Sigmoid colon (tissue), 4 donors: ENCODE measurements at regions not wholly inside any gene's neighbourhood (a gene's known extent, or its start where the extent isn't known, plus 50 kb on each side); places are given as distances from the start of the nearest gene placed in this dataset.
"Not testable (repeated sequence)": the region's sequence is repeated elsewhere in the genome, so short reads cannot be mapped to it uniquely, and the experiment has no call there.

Experiments used
- CTCF ChIP-seq, 4 experiments: fragments of 450-650 bp in 3 of 4; fragments of 200-600 bp in 1 of 4; IDR thresholded peaks; one replicate each; pipeline ENCODE4 v1.5.1; 2016 to 2019; ENCODE audit warnings: antibody characterized with exemption in 4 of 4, mild to moderate bottlenecking in 3 of 4, moderate library complexity in 2 of 4
- EP300 ChIP-seq, 4 donors: sonication (generic); formaldehyde crosslinking; IDR thresholded peaks; one replicate each; pipeline ENCODE4 v1.6.1; 2017; ENCODE audit warnings: antibody characterized with exemption in 4 of 4
- POLR2A ChIP-seq, 2 donors: fragments of 450-650 bp; IDR thresholded peaks; one replicate each; pipeline ENCODE4 v1.6.1; 2016; ENCODE audit warnings: antibody characterized with exemption in 2 of 2, mild to moderate bottlenecking in 2 of 2, moderate library complexity in 2 of 2

DNA sequence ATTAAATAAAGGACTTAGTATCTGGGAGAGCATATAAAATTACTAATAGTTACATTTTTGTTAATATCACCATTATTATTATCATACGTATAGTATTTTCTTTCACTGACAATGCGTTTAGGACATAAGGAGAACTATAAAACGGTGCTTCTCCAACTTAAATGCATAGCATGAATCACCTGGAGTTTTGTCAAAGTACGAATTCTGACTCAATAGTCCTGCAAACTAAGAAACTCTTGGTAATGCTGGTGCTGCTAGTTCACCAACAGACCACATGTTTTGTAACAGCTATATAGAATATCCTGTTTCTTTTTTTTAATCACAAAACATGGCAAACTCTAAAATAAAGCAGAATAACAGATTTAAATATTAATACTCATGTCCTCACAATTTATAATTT is 116.1 kb upstream of the ZNF717 start:
- TF ChIP-seq CTCF, EP300, POLR2A (IDR thresholded peaks at IDR 0.05): not testable (repeated sequence)
